Prostate gland (tissue), 2 donors: ENCODE measurements at regions not wholly inside any gene's neighbourhood (a gene's known extent, or its start where the extent isn't known, plus 50 kb on each side); places are given as distances from the start of the nearest gene placed in this dataset.

Experiments used
- CTCF ChIP-seq, 4 experiments: fragments of 200-600 bp in 2 of 4; fragments of 450-650 bp in 2 of 4; sonication (generic) in 2 of 4; IDR thresholded peaks; 1 replicate in 3 of 4; 2 replicates in 1 of 4; pipeline ENCODE4 v1.5.1; 2016 to 2019; ENCODE audit warnings: antibody characterized with exemption in 4 of 4, mild to moderate bottlenecking in 2 of 4, moderate library complexity in 2 of 4
- POLR2A ChIP-seq: fragments of 450-650 bp; IDR thresholded peaks from one replicate; pipeline ENCODE4 v1.6.1; 2016; ENCODE audit warnings: antibody characterized with exemption, mild to moderate bottlenecking
- POLR2AphosphoS5 ChIP-seq: sonication (generic); formaldehyde crosslinking; IDR thresholded peaks from one replicate; pipeline ENCODE4 v1.6.1; 2017; ENCODE audit warnings: antibody characterized with exemption

GRCh38 chr4:128480945-128481344 is 193.3 kb upstream of the PGRMC2 start:
- TF ChIP-seq POLR2AphosphoS5 (no peak), POLR2A (no peak), CTCF (IDR thresholded peaks at IDR 0.05) (no peak)
